DND-41 (cell line): ENCODE measurements at regions not wholly inside any gene's neighbourhood (a gene's known extent, or its start where the extent isn't known, plus 50 kb on each side); places are given as distances from the start of the nearest gene placed in this dataset.

Experiments
- EZH2 ChIP-seq: IDR thresholded peaks from 3 replicates; pipeline ENCODE4 v1.6.1; 2012; ENCODE audit warnings: borderline replicate concordance, low read depth, mild to moderate bottlenecking, moderate library complexity, low read length, inconsistent platforms; ENCODE audit not compliant: severe bottlenecking
- TF ChIP-seq, protein P1 (sequence below): IDR thresholded peaks from 2 replicates; pipeline ENCODE4 v1.5.1; 2012; ENCODE audit warnings: borderline replicate concordance, low read length, moderate library complexity, mild to moderate bottlenecking; ENCODE audit not compliant: poor library complexity, severe bottlenecking; ENCODE audit errors: extremely low read depth

DNA sequence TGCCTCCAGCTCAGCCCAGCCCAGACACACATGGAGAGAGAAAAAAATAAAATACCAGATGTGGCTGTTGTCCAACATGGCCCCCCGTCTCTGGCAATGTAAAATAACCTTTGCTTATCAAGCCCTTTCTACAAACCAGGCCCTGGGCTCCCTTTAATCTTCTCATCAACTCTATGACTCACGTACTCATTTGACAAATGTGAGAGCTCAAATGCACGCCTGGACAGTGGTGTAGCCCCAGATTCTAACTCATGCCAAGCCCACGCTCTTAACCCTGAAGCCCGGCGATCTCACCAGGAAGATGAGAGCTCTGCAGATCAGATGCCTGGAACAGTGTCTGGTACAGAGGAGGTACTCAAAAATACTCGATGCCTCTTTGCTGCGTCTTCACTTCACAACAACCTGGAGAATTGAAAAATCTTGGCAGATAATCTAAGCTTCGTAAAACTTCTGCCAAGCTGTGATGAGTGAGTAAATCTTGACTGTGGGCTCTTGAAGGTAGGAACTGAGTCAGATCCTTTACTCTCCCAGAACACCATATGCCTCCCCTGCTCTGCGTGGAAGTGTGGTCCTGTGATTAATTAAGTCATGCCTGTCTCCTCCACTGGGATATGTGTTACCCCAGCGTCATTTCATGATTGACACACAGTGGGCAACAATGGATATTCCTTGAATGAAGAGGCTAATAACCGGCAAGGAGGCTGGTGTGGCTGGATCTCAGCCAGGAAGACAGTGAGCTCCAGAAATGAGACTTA lies 102.0 kb upstream of the FSTL4 start:
- TF ChIP-seq, protein P1, sequence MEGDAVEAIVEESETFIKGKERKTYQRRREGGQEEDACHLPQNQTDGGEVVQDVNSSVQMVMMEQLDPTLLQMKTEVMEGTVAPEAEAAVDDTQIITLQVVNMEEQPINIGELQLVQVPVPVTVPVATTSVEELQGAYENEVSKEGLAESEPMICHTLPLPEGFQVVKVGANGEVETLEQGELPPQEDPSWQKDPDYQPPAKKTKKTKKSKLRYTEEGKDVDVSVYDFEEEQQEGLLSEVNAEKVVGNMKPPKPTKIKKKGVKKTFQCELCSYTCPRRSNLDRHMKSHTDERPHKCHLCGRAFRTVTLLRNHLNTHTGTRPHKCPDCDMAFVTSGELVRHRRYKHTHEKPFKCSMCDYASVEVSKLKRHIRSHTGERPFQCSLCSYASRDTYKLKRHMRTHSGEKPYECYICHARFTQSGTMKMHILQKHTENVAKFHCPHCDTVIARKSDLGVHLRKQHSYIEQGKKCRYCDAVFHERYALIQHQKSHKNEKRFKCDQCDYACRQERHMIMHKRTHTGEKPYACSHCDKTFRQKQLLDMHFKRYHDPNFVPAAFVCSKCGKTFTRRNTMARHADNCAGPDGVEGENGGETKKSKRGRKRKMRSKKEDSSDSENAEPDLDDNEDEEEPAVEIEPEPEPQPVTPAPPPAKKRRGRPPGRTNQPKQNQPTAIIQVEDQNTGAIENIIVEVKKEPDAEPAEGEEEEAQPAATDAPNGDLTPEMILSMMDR = no peak
- no peak for TF ChIP-seq EZH2
